ENCODE measurements at regions not wholly inside any gene's neighbourhood (a gene's known extent, or its start where the extent isn't known, plus 50 kb on each side); places are given as distances from the start of the nearest gene placed in this dataset.
"Not testable (repeated sequence)": the region's sequence is repeated elsewhere in the genome, so short reads cannot be mapped to it uniquely, and the experiment has no call there.

DNA sequence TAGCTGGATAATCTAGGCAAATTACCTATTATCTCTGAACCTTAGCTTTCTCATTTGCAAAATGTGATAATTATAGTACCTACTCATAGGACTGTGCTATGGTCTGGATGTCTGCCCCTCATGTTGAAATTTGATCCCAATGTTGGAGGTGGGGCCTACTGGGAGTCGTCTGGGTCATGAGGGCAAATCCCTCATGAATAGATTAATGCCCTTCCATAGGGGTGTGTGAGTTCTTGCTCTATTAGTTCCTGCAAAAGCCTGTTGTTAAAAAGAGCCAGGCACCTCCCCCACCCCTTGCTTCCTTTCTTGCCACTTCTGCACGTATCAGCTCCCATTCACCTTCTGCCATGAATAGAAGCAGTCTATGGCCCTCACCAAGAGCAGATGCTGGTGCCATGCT, 73.9 kb downstream of the SERTM2 start (continued):
- no peak for TF ChIP-seq ZNF26 (tag by site-specific recombination; IDR thresholded peaks at IDR 0.05)
- no peak for TF ChIP-seq SCRT2 (tag by site-specific recombination; IDR thresholded peaks at IDR 0.05)
- TF ChIP-seq ZNF501 (tag by site-specific recombination; IDR thresholded peaks at IDR 0.05): no peak
- TF ChIP-seq SCRT1 (tag by site-specific recombination; IDR thresholded peaks at IDR 0.05; ENCODE audit: borderline replicate concordance): no peak
- no peak for TF ChIP-seq ZNF692 (tag by site-specific recombination; IDR thresholded peaks at IDR 0.05)

DNA sequence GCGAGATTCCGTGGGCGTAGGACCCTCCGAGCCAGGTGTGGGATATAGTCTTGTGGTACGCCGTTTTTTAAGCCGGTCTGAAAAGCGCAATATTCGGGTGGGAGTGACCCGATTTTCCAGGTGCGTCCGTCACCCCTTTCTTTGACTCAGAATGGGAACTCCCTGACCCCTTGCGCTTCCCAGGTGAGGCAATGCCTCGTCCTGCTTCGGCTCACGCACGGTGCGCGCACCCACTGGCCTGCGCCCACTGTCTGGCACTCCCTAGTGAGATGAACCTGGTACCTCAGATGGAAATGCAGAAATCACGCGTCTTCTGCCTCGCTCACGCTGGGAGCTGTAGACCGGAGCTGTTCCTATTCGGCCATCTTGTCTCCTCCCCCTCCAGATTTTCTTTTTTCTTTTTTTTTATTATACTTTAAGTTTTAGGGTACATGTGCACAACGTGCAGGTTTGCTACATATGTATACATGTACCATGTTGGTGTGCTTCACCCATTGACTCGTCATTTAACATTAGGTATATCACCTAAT, 83.0 kb downstream of the SERTM2 start:
- POLR2A ChIA-PET; H3K4me1 ChIP-seq (ENCODE audit: control insufficient read depth, insufficient read depth, low read length); H3K4me3 ChIP-seq (ENCODE audit: low read depth, low read length); H3K27ac ChIP-seq (ENCODE audit: extremely low read depth, low read depth, low read length); H3K36me3 ChIP-seq (ENCODE audit: control insufficient read depth in 2 of 2, insufficient read depth in 1 of 2, low read length in 2 of 2); H3K9me3 ChIP-seq (ENCODE audit: control insufficient read depth, insufficient read depth, low read depth, low read length); CTCF ChIA-PET: not testable (repeated sequence)

DNA sequence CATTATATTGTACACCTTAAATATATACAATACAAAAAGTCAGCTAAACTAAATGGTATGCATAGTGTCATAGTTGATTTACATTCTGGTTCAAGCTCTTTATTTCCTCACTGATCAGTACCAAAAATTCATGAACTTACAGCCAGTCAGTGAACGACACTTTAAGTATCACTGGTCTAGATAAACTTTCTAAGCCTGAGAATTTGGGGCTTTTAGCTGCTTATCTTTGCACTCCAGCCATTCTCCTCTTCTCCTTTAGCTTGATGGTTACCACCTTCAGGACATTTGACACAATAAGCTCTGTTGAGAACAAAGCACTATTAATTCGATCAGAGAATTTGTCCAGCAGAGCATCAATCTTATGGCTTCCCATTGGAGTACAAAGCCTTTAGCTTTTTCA, 83.0 kb upstream of the ALG13 start:
- POLR2A ChIA-PET: no interaction called here
- CTCF ChIA-PET: interaction anchor here (0.9 kb wide), 1 partner anchor 27 kb away, joined by 3 read pairs; no protein-coding TSS in a partner anchor
- no peak for TF ChIP-seq ZNF530 (tag by site-specific recombination; IDR thresholded peaks at IDR 0.05; ENCODE audit: low read depth)
- TF ChIP-seq ZNF10 (tag by site-specific recombination; IDR thresholded peaks at IDR 0.05): no peak
- TF ChIP-seq ZXDB (tag by site-specific recombination; IDR thresholded peaks at IDR 0.05): no peak
- no peak for TF ChIP-seq SP7 (tag by site-specific recombination; IDR thresholded peaks at IDR 0.05)
- TF ChIP-seq, protein P1, sequence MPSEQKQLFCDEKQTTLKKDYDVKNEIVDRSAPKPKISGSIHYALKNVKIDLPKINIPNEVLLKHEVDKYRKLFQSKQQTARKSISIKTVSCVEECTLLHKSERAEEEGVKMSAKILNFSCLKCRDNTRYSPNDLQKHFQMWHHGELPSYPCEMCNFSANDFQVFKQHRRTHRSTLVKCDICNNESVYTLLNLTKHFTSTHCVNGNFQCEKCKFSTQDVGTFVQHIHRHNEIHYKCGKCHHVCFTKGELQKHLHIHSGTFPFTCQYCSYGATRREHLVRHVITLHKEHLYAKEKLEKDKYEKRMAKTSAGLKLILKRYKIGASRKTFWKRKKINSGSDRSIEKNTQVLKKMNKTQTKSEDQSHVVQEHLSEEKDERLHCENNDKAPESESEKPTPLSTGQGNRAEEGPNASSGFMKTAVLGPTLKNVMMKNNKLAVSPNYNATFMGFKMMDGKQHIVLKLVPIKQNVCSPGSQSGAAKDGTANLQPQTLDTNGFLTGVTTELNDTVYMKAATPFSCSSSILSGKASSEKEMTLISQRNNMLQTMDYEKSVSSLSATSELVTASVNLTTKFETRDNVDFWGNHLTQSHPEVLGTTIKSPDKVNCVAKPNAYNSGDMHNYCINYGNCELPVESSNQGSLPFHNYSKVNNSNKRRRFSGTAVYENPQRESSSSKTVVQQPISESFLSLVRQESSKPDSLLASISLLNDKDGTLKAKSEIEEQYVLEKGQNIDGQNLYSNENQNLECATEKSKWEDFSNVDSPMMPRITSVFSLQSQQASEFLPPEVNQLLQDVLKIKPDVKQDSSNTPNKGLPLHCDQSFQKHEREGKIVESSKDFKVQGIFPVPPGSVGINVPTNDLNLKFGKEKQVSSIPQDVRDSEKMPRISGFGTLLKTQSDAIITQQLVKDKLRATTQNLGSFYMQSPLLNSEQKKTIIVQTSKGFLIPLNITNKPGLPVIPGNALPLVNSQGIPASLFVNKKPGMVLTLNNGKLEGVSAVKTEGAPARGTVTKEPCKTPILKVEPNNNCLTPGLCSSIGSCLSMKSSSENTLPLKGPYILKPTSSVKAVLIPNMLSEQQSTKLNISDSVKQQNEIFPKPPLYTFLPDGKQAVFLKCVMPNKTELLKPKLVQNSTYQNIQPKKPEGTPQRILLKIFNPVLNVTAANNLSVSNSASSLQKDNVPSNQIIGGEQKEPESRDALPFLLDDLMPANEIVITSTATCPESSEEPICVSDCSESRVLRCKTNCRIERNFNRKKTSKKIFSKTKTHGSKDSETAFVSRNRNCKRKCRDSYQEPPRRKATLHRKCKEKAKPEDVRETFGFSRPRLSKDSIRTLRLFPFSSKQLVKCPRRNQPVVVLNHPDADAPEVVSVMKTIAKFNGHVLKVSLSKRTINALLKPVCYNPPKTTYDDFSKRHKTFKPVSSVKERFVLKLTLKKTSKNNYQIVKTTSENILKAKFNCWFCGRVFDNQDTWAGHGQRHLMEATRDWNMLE (tag by site-specific recombination; conservative IDR thresholded peaks at IDR 0.05; ENCODE audit: low read depth): no peak
- TF ChIP-seq KLF1 (tag by site-specific recombination; IDR thresholded peaks at IDR 0.05): no peak
- no peak for TF ChIP-seq ZNF610 (tag by site-specific recombination; IDR thresholded peaks at IDR 0.05; ENCODE audit: borderline replicate concordance)
- no peak for TF ChIP-seq ZNF529 (tag by site-specific recombination; IDR thresholded peaks at IDR 0.05; ENCODE audit: insufficient replicate concordance)
- no peak for TF ChIP-seq SCRT1 (tag by site-specific recombination; IDR thresholded peaks at IDR 0.05; ENCODE audit: borderline replicate concordance)
- TF ChIP-seq ZNF707 (tag by site-specific recombination; IDR thresholded peaks at IDR 0.05): no peak

More for the DNA sequence above, 83.0 kb upstream of the ALG13 start:
- Histone ChIP-seq H3K27ac (ENCODE audit: extremely low read depth, low read depth, low read length) (no peak overlapping the region), H3K36me3 (ENCODE audit: control insufficient read depth in 2 of 2, insufficient read depth in 1 of 2, low read length in 2 of 2) (no peaks in the 10 kb centered on the region), H3K4me1 (ENCODE audit: control insufficient read depth, insufficient read depth, low read length) (no peaks in the 10 kb centered on the region), H3K9me3 (ENCODE audit: control insufficient read depth, insufficient read depth, low read depth, low read length) (no peaks in the 10 kb centered on the region), H3K4me3 (ENCODE audit: low read depth, low read length) (no peak overlapping the region)

Measured in HEK293 (cell line).